ENCODE measurements at regions not wholly inside any gene's neighbourhood (a gene's known extent, or its start where the extent isn't known, plus 50 kb on each side); places are given as distances from the start of the nearest gene placed in this dataset.

DNA sequence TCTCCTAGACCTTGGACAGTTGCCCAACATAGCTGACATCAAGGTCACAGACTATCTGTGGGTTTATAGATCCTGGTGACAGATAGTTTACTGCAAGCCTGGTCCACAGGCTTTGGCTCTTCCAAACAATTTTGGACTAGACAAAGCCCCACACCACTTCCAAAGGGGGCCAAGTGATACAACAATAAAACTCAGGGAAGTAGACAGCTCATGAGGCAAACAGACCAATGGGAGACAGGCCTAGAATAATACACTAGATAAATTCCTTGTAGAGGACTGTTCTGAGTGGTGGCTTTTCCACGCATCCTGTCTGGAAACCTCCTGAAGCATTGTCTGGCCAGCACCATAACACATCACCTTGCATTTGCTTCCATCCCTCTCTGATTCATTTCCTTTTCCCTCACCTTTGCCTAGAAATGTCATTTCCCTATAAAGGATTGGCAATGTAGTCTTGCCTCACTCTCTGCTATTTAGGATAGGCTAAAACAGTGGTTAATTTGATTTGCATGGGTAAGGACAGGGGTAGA lies 284.2 kb downstream of the POU4F1 start:
- TF ChIP-seq, protein P1, sequence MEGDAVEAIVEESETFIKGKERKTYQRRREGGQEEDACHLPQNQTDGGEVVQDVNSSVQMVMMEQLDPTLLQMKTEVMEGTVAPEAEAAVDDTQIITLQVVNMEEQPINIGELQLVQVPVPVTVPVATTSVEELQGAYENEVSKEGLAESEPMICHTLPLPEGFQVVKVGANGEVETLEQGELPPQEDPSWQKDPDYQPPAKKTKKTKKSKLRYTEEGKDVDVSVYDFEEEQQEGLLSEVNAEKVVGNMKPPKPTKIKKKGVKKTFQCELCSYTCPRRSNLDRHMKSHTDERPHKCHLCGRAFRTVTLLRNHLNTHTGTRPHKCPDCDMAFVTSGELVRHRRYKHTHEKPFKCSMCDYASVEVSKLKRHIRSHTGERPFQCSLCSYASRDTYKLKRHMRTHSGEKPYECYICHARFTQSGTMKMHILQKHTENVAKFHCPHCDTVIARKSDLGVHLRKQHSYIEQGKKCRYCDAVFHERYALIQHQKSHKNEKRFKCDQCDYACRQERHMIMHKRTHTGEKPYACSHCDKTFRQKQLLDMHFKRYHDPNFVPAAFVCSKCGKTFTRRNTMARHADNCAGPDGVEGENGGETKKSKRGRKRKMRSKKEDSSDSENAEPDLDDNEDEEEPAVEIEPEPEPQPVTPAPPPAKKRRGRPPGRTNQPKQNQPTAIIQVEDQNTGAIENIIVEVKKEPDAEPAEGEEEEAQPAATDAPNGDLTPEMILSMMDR (IDR thresholded peaks at IDR 0.05; ENCODE audit: low read depth, low read length), result no peak
- no peak for TF ChIP-seq EZH2phosphoT487 (IDR thresholded peaks at IDR 0.05; ENCODE audit: low read depth)
